ENCODE measurements at regions not wholly inside any gene's neighbourhood (a gene's known extent, or its start where the extent isn't known, plus 50 kb on each side); places are given as distances from the start of the nearest gene placed in this dataset.

DNA sequence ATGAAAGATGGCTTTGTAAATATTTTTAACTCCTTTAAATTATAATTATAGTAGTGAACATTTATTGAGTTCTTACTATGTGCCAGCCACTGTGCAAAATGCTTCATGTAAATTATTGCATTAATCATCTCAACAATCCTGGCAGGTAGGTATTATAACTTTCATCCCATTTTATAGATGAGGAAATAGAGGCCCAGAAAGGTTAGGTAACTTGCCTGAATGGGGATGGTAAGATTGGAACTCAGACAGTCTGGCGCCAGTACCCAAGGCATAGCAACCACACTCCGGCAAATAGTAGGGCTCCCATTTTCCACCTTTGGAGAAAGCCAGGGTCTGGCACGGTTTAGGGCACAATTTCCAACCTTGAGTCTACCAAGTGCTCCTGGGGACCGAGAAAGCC, 129.8 kb downstream of the VEGFA start:
- TF ChIP-seq CTCF (IDR thresholded peaks at IDR 0.05 in 4 of 5, conservative IDR thresholded peaks at IDR 0.05 in 1 of 5) (no peak), POLR2A (IDR thresholded peaks at IDR 0.05) (no peak)
